ENCODE measurements at regions not wholly inside any gene's neighbourhood (a gene's known extent, or its start where the extent isn't known, plus 50 kb on each side); places are given as distances from the start of the nearest gene placed in this dataset.

- TF ChIP-seq CTCF (conservative IDR thresholded peaks at IDR 0.05 in 1 of 2, IDR thresholded peaks at IDR 0.05 in 1 of 2; ENCODE audit: low read depth in 1 of 2, low read length in 2 of 2) (no peak), EZH2 (IDR thresholded peaks at IDR 0.05; ENCODE audit: low read length, missing control alignments) (no peak)
Observed at GRCh38 chr4:65923616-65924015, 253.3 kb upstream of the EPHA5 start.
